ENCODE measurements at regions not wholly inside any gene's neighbourhood (a gene's known extent, or its start where the extent isn't known, plus 50 kb on each side); places are given as distances from the start of the nearest gene placed in this dataset.
A peak's percentile ranks its signal among the peaks of the same experiment; 100 is the strongest.

- ChIA-PET POLR2A (no interaction called here), CTCF (no interaction called here)
- DNase-seq (ENCODE audit: extremely low spot score) = no peak
- TF ChIP-seq CTCF (IDR thresholded peaks at IDR 0.05; ENCODE audit: control extremely low read depth, extremely low read depth, low read depth, missing control alignments) = no peak
These were observed 240.0 kb upstream of the AMIGO2 start for GRCh38 chr12:47319746-47320145.

GRCh38 chr12:47318963-47319362 lies 239.2 kb upstream of the AMIGO2 start:
- CTCF ChIA-PET = no interaction called here
- POLR2A ChIA-PET = no interaction called here
- no peak for TF ChIP-seq CTCF (IDR thresholded peaks at IDR 0.05; ENCODE audit: control extremely low read depth, extremely low read depth, low read depth, missing control alignments)
- no peak for DNase-seq (ENCODE audit: extremely low spot score)

- ChIA-PET CTCF (interaction anchor here (0.6 to 2.2 kb wide), 4 partner anchors 10 to 337 kb away, joined by 3 to 8 read pairs (median 4); no protein-coding TSS in a partner anchor), POLR2A (no interaction called here)
- TF ChIP-seq CTCF (IDR thresholded peaks at IDR 0.05; ENCODE audit: control extremely low read depth, extremely low read depth, low read depth, missing control alignments) = no peak
- DNase-seq (ENCODE audit: extremely low spot score) = peak; percentile 29
These were observed 237.6 kb upstream of the AMIGO2 start for GRCh38 chr12:47317175-47317915.

DNA sequence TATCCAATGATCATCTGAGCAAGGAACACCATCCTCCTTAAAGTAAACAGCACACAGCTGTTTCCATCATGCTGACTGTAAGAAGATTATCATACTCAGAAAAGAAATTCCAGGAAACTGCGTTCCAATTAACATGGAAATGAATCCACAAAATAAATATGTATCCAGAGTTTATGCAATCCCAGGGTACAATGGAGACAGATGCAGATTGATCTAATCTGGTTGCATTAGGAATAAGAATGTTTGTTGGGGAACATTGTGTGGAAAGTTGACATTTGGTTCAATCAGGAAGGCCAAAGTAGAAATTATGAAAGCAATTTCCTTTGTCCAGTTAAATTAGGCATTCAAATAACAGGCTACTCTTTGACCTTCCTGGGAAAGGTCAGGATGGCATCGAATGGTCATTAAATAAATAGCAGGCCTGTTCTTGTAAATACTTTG lies 236.9 kb upstream of the AMIGO2 start:
- POLR2A ChIA-PET = no interaction called here

GRCh38 chr12:47314996-47315395 lies 235.2 kb upstream of the AMIGO2 start:
- DNase-seq (ENCODE audit: extremely low spot score) = no peak
- no peak for TF ChIP-seq CTCF (IDR thresholded peaks at IDR 0.05; ENCODE audit: control extremely low read depth, extremely low read depth, low read depth, missing control alignments)
- ChIA-PET CTCF (interaction anchor here (1.4 kb wide), 1 partner anchor 95 kb away, joined by 3 read pairs; no protein-coding TSS in a partner anchor), POLR2A (no interaction called here)

More for the DNA sequence above, 236.9 kb upstream of the AMIGO2 start:
- CTCF ChIA-PET = interaction anchor here (2.2 kb wide), 1 partner anchor 10 kb away, joined by 8 read pairs; no protein-coding TSS in a partner anchor
- DNase-seq (ENCODE audit: extremely low spot score) = no peak
- no peak for TF ChIP-seq CTCF (IDR thresholded peaks at IDR 0.05; ENCODE audit: control extremely low read depth, extremely low read depth, low read depth, missing control alignments)

- DNase-seq (ENCODE audit: extremely low spot score) = peak; percentile 57
- no peak for TF ChIP-seq CTCF (IDR thresholded peaks at IDR 0.05; ENCODE audit: control extremely low read depth, extremely low read depth, low read depth, missing control alignments)
- POLR2A ChIA-PET = no interaction called here
- CTCF ChIA-PET = interaction anchor here (2.3 kb wide), 1 partner anchor 11 kb away, joined by 9 read pairs; no protein-coding TSS in a partner anchor
These were observed 233.2 kb upstream of the AMIGO2 start for GRCh38 chr12:47312808-47313426.
